HG03520 (cell line): ENCODE measurements at regions not wholly inside any gene's neighbourhood (a gene's known extent, or its start where the extent isn't known, plus 50 kb on each side); places are given as distances from the start of the nearest gene placed in this dataset.

Source experiments
- ATAC-seq: cut with Tn5 transposase; IDR thresholded peaks from one replicate; pipeline ENCODE4 v1.9.1; 2021; ENCODE audit warnings: mild to moderate bottlenecking, moderate library complexity; ENCODE audit not compliant: unreplicated experiment

DNA sequence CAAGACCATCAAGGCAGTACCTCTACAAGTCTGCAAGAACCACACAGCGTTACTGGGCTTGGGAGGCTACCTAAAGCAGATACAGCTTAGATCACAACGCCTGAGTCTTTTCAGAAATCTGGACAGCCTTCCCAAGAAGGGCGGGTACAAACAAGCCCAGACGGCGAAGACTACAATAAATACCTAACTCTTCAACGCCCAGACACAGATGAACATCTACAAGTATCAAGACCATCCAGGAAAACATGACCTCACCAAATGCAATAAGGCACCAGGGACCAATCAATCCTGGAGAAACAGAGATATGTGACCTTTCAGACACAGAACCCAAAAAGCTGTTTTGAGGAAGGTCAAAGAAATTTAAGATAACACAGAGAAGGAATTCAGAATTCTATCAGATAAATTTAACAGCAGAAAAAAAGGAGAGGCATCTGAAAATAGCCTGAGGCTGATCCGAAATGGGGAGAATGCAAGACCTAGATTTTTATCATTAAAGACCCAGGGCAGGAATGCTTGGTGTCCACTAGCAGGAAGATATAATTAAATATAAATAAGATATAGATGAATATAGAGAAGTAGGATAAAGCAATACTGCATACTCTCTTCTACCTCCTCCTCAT is 131.7 kb upstream of the COL21A1 start:
- no peak for ATAC-seq

- ATAC-seq, result no peak
These were observed 131.1 kb upstream of the COL21A1 start for GRCh38 chr6:56378507-56378906.

DNA sequence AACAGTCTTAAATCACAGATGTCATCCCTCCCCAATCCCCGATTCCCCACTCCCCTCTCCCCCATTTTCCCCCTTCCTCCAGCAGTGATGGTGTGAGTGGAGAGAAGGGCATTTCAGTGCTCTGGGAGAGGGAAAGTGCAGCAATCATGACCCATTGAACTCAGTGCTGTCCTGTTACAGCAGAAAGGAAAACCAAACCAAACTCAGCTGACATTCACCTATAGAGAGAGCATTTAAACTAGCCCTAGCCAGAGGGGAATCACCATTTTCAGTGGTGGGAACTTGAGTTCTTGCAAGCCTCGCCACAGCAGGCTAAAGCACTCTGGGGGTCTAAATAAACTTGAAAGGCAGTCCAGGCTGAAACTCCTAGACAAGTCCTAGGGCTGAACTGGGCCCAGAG is 129.9 kb upstream of the COL21A1 start:
- no peak for ATAC-seq

GRCh38 chr6:56375806-56376205 is 128.4 kb upstream of the COL21A1 start:
- no peak for ATAC-seq

- no peak for ATAC-seq
These were observed 127.5 kb upstream of the COL21A1 start for GRCh38 chr6:56374841-56375369.

GRCh38 chr6:56372406-56372995 is 125.1 kb upstream of the COL21A1 start:
- no peak for ATAC-seq

GRCh38 chr6:56370561-56371211 is 123.3 kb upstream of the COL21A1 start:
- peak; percentile 65 for ATAC-seq

DNA sequence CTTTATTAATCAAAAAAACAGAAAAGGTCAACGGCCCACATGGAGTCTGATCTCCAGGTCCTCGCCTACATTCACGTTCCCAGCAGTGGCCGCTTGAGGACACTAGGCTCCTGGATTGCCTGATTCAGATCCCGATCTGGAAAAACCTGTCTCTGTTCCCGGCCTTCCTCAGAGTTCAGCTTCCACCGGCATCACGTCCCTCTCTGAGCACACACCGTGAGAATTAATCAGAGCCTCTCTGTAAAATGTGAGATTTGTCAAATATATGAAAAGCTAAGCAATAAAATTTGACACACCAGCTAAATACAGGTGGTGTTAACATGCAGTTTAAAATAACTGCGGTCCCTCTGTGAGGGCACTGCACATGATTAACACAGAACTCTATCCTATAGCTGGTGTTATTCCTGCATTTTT is 122.8 kb upstream of the COL21A1 start:
- ATAC-seq, result no peak

GRCh38 chr6:56368491-56368890 is 121.1 kb upstream of the COL21A1 start:
- no peak for ATAC-seq

DNA sequence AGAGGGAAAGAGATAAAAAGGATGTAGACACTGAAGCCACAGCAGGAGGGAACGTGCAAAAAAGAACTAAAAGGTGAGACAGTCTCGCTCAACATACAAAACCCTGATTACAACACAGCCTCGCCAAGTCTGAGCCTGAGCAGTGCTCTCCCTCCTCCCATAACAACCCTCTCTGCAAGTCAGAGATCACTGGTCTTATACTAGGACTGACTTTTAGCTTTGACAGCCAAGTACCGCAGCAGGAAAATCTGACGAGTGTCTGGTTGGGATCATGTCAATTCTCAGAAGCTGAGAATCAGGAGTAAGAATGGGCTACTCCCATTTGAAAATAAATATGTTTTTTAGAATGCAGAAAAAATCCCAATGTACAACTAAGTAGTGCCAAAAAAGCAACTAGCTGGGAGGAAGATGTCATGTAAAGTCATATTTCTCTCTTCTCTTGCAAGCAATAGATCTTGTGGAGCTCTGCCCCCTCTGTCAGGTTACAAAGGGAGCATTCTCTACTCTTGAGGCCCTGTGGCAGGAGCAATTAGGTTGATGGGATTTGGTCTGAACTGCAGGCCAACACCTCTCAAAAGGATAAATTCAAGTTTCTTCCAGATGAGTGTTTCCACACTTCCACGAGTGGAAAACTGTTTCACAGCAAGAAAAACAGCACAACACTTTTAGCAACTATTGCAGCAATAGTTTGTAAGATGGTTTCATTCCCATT is 118.9 kb upstream of the COL21A1 start:
- no peak for ATAC-seq

DNA sequence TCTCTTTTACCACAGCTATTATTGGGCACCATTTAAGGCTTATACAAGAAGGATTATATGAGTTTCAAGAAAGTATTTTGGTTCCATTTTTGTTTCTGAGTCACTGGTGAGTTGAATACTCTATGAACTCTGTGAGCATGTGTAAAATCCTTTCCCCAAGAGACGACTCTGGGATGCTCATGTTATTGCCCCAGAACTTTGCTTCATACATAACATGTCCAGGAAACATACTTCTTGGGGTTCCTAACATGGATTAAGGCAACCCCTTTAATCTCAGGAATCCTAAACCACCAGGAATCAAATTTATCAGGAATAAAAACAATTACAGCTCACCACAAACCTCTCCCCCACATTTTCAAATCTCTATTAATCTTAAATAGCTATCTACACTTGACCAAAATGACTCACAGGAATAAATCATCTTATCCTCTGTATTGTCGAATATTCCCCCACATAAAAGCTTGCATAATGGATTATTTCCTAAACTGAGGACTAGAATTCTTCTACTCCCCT is 117.5 kb upstream of the COL21A1 start:
- peak; percentile 74 for ATAC-seq

DNA sequence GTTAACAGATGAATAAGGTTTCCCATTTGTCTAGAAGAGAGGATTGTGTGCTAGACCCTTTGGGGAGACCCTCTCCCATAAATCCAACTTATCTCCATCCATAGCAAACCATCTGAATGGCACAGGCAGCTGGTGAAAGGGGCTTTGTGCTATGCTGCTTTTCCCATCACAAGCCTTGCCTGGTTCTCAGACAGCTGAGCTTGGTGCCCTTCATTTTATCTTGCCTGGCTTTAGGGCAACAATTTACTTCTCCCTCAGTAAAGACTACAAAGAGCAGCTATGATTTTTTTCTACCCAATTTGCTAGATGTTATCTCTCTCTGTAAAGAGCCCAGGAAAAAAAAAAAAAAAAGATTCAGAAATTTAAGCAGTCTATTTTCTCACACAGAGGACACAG is 117.0 kb upstream of the COL21A1 start:
- peak; percentile 9 for ATAC-seq

DNA sequence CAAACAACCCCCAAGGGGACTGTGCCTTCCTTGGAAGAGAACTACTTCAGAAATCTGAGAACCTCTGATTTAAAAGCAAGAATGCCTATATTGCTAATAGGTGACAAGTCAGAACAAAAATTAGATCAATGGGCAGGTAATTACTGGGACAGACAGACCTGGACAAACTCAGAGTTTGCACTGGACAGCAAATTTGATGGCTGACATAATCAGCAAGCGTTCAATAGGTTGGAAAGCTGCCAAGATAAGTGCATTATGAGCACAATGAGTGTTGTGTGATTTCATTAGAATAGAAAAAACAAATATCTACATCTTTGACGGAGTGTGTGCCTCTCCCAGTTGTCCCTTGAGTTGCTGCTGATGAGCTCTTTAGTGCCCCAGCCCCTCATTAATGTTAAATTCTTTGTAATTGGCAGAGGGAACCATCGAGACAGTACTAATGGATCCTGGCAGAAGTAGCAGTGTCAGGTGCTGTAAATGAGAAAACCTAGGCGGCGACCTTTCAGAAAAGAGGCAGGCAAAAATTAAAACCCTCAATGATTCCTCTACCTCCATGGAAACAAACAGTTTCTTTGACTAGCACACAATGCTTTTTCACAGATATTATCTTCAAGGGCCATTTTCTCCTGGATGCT is 116.5 kb upstream of the COL21A1 start:
- ATAC-seq, result no peak

DNA sequence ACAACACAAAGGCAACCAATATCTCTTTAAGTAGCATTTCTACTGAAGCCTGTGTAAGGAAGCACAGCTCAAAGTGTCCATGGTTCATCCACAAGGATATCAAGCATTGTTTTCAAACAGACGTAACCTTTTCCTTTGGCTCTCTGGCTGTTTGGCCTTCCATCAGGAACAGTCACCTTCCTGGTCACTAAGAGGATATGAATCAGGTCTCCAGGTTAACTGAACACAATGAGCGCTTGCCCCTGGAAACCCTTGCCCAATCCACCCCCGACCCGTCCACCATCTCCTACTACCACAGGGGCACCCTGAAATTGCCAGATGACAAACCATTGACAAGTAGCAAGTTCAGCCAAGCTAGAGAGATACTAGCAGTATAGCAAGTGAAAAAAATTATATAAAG is 114.4 kb upstream of the COL21A1 start:
- no peak for ATAC-seq

DNA sequence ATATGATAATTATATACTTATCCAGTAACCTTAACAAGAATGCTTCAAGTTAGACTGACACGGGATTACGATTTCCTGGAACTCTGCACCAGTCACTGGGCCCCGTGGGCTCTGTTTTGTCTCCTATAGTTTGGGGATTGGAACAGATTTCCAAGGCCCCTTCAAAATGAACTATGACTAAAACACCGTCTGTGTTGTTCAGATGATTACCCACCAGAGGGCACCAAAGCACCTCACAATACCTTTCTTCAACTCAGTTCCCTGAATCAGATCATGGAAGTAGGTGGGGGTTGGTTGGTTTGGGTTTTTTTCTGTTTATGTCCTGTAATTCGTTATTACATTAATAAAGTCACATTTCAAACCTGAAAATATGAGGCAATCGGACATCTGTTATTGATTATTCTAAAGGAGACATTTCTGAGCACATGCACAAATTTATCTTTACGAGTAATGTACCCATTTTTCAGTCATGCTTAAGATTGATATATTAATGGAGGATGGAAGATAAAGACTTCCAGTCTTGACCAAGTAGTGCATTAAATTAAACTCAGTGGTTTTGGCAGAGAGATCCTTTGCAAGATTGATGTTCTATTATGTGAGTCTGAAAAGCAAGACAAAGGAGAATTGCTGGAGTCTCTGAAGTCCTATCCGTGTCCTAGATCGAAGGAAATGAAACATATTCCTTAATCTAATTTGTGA is 112.0 kb upstream of the COL21A1 start:
- ATAC-seq, result peak; percentile 77

DNA sequence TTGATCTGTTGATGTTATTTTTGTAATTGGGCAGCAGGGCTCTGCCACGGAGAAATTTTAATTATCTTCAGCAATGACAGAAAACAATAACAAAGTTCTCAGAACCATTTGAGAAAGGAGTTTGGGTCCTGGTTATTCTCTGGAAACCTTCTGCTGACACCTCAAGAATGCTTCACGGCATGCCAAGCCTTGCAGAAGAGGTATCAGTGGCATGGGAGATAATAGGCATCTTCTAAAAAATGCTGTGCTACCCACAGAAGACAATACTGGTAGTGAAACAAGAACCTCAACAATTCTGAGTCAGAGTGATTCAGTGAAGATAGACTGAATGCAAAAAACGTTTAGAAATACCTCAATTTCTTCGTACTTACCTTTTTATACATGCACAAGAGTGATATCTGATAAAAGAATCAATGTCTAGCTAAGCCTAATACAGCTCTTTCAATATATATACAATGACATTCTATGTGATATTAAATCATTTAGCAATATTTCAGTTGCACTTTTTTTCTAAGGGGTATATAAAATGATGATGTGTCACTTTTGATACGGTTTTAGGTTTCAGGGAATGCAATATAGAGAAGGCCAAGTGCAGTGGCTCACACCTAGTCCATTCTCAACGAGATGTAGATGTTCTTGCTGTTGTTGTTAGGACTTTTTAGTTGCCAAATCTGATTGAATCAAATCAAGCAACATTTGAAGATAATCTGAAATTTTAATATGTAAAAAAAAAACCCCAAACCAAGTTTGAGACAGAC is 110.4 kb upstream of the COL21A1 start:
- ATAC-seq, result no peak

- no peak for ATAC-seq
These were observed 109.0 kb upstream of the COL21A1 start for GRCh38 chr6:56356426-56356825.

DNA sequence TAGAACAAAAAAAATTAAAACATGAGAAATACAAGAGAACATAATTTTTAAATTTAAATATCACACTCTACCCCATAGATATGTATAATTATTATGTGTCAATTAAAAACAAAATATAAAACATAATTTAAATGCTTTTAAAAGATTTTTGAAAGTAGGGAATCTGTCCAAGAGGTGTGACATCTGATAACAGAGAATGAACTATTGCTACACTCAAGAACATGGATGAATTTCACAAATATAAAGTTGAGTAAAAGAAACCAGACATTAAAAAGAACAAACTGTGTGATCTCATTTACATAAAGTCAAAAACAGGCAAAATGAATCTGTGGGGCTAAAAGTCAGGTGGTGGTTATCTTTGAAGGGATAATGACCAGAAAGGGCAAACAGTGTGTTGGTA is 106.5 kb upstream of the COL21A1 start:
- no peak for ATAC-seq

DNA sequence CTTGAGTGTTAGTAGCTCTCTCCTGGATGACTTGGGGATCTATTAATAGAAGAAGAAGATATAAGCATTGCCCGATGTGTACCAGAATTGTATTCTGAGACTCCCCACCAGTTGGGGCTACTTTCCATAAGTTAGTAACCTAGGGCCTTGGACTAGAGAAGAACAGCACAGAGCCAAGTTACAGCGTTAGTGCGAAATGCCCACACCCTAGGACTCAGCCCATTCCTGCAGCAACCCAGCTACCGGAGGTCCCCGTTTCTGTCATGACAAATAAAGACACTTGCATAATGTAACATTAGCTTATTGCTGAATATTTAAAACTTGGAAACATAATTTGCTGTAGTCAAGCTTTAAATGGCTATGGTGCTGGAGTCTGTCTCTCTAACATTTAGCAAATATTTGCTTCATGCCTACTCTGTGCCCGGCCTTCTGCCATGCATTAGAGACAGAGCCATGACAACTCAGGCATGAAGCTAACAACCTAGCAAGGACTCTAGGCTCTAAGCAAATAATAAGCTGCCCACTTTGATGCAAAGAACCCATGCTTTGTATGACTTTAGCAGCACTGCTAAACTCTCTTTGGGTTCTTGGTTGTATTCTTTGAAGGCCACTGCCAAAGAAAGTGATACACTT is 103.4 kb upstream of the COL21A1 start:
- ATAC-seq, result no peak
